CD4-positive, alpha-beta T cell treated with Interleukin-12 subunit alpha and Interleukin-12 subunit beta, for 1 hour (primary cell): ENCODE measurements at regions not wholly inside any gene's neighbourhood (a gene's known extent, or its start where the extent isn't known, plus 50 kb on each side); places are given as distances from the start of the nearest gene placed in this dataset.
"Not testable (repeated sequence)": the region's sequence is repeated elsewhere in the genome, so short reads cannot be mapped to it uniquely, and the experiment has no call there.

ENCODE experiments used
- DNase-seq: peaks from one replicate; pipeline ENCODE4 v3.0.0-alpha.2; 2020

DNA sequence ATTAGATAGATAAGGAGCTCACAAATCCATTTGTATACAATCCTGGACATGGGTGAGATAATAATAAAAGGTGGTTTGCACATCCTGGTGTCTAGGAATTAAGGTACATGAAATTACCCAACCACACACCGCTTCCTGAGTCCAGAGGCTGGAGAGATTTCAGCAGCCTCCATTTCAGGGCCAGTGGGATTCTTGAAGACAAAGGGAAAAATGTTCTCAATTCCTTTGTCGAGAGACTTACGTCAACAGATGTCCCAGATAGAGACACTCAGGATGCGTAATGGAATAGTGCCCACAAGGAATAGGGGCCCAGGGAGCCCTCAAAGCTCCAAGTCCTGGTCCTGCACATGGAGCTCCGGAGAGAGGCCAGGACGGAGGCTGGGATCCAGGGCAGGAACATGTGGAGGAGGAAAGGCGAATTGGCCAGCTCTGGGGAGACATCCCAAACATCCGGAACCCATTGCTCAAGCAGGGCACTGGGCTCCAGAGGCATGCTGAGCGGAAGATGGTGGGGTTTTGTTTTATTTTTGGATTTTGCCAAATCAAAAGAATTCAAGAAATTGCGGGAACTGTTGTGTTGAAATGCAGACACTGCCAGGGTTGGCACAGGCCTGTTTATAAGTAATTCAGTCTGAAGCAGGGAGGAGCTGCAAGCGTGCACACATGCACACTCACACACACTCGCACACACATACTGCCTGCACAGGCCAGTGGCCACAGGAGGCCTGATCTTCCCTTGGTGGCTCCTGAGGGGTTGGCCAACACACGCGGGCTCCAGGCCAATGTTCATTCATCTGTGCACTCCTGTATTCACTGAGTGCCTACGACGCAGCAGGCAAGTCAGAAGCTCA is 97.2 kb downstream of the NOG start:
- no peak for DNase-seq

DNA sequence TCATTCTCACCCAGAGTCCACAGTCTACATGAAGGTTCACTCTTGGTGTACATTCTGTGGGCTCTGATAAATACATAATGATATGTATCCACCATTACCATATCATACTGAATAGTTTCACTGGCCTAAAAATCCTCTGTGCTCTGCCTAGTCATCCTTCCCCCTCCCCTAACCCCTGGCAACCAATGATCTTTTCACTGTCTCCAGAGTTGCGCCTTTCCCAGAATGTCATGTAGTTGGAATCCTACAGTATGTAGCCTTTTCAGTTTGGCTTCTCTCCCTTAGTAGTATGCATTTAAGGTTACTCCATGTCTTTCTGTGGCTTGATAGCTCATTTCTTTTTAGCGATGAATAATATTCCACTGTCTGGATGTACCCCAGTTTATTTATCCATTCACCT is 101.3 kb downstream of the NOG start:
- DNase-seq = no peak

DNA sequence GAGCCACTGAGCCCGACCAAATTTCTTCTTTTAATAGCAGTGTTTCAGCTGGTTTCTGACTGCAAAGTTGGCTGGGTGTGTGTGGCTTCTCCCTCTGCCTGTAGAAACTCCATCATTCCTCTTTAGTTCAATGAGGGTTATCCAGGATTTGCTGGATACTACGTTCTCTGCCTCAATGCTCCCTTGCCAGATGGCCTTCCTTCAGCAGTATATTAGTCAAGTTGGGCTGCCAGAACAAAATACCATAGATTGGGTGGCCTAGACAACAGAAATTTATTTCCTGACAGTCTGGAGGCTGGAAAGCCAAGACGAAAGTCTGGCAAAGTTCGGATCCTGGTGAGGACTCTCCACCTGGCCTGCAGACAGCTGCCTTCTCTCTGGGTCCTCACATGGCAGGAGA is 103.7 kb downstream of the NOG start:
- DNase-seq = no peak

DNA sequence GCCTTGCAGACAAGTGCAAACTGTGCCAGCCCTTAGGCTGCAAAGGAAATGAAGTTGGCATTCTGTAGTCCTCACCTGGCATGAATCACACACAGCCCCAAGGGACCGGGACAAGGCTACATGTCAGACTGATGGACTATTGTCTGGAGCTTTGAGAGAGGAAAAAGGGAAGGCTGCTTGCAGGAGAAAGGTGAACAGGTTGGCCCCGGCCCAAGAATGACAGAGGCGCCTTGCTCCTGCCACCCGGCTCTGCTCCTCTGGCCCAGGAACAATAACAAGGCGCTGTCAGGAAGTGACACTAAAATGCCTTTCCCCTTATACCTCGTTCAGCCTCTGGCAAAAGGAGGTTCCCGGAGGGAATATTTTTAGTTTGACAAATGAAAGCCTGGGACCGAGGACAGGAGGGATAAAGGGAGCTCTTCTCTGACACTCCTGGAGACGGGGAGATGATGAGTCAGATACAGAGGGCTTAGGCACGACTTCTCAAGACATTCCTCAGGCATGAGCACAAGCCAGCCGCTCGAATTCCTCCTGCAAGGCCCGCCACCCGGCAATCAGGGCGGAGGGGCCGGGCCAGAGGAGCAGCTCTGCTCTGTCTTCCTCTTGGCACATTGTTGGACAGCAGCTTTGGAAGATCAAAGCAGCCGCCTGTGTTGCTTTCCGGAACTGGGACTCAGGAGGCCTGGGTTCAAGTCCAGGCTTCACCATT is 105.8 kb downstream of the NOG start:
- no peak for DNase-seq

DNA sequence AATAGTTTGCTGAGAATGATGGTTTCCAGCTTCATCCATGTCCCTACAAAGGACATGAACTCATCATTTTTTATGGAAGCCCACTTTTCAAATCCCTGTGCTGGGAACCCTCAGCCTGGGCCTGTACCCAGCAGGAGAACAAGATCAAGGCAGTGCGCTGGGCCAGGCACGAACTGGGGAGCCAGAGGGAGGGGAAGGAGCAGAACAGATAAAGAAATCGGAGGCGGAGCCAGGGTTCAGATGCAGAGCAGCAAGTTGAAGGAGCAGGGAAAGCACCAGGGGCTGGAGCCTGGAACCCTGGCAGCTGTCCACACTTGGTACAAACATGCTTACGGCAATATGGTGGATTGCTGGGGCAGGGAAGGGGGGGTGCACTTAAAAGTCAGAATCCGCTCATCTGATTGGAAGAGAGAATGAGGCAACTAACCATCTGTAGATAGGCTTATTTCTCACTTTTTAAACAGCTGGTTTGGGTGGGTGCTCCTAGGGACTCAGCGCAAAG is 107.5 kb downstream of the NOG start:
- DNase-seq = no peak

DNA sequence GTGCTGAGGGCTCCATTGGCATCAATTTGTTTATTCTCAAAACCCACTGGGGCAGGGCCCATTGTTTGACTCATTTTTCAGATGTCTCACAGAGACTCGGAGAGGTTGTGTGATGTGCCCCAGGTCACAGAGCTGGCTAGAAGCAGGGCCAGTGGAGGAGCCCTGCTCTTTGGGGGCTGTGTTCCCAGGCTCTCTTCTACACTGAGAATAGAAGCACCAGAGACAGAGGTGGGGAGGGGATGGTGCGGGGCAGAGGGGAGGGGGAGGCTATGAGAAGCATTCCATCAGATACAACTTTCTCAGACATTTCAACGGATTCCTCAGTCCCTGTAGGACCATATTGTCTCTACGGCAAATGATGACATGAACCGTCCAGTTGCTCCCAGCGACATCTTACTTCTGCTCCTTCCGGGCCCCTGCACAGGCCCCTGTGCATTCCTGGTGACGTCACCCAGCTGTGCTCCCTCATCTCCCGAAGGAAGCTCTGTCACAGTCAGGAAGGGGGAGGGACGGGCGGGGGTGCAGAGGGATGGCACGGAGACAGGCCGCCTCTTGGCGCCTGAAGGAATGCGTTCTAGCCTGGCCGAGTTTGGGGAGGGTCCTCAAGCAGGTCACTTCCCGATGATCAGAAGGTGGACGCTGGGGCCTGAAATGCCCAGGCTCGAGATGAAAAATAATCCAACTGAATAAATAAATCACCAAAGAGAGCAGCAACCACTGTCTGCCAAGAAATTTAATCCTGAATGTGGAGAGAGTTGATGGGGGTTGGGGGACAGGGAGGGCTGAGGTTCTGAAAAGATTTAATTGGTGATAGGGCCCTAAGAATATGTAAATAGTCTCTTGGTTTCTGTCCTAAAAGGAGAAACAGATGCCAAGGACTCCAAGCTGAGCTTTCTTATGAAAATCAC is 114.1 kb downstream of the NOG start:
- DNase-seq = no peak

DNA sequence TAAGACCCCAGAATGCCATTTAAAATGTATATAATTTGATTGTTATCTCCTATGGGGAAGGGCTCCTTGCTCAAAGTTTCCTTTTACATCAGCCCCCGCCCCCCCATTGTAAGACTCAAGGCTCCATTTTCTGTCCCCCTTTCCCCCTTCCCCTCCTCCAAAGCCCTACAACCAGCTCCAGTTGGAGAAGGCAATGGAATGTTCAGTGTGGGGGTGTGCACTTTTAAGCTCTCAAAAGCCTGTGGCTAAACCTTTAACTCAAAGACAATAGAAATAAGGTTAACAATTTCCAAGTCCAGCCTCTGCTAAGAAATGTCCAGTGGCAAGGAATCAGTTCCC is 114.7 kb downstream of the NOG start:
- DNase-seq = no peak

DNA sequence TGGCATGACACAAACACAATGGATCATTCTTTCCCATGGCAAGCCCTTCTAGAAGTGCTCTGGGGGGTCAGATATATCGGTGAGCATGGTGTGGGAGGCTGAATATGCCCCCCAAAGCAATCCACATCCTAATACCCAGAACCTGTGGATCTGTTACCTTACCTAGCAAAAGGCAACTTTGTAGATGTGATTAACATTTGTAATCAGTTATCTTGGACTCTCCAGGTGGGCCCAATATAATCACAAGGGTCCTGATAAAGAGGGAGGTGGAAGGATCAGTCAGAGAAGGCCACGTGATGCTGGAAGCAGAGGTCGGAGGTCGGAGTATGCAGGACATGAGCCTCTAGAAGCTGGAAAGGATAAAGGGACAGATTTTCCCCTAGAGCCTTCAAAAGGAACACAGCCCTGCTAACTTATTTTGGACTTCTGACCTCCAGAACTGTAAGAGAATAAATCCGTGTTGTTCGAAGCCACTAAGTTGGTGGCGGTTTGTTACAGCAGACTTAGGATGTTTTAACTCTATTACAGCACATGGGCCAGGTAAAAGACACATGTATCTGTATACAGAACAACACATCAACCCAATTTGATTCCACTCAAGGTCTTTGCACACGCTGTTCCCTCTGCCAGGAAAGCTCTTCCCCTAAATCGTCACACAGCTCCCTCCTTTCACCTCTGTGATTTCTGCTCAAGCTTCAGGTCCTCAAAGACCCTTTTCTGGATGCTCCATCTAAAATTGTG is 115.3 kb downstream of the NOG start:
- no peak for DNase-seq

DNA sequence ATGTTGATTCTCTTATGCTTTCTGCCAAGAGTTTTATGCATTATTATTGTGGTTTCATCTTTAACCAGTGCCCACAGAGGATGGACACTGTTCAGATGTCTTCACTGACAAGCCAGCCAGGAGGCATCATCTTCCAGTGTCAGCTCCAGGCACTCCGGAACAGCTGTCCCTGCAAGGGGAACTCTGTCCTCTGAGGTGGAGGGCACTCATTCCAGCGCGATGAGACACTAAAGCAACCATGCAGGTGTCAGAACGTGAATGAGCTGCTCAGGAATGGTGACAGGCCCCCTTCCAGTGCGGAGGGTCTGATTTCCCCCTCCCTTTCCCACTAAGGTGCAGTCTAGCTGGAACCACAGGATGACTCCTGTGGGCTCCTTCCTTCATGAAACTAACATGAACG is 117.5 kb downstream of the NOG start:
- DNase-seq = no peak

DNA sequence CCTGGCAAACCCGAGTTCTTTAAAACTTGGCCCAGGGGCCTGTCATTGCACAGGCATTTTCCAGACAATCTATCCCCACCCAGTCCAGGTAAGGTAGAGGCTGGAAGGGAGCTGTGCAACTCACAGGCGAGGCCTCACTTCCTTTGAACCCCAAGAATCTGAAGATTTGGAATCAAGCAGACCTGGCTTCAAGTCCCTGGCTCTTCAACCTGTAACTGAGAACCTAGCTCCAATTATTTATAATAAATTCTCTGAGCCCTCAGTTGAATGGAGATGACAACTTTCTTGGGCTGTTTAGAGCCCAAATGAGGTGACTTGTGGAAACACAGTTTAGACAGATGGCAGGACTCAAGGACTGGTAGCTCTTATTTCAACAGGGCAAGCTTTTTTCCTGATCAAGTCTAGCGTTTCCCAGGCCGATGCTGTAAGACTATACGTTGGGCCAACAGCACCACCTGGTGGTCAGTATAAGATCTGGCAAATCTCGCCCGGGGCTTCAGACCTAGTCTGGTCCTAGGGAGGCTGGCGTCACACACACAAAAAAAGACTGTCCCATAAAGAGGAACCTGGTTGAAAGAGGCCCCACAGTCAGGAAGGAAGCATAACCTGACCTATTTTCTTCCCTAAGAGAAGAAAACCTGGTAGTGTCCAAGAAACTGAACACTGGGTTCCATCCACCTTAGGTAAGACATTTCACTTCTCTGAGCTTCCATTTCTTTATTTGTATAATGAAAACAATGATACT is 117.9 kb downstream of the C17orf67 start:
- peak; percentile 71 for DNase-seq

DNA sequence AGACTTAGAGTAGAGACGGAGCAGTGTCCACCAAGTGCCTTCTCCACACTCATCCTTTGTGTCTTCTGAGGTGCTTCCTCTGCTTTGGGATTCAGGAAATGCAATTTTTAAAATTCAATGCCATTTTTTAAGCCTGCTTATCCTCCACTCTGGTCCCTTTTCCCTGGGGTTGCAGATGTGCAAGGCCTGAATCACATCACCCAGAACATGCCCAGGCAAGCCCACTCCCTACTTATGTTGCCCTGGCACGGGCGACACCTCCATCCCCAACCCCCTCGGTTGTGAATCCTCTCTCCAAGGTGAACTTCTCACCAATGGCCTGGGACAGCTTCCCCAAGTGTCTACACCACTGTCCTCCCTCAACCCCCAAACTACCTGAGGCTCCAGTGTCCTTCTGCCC is 116.2 kb downstream of the C17orf67 start:
- DNase-seq = no peak

DNA sequence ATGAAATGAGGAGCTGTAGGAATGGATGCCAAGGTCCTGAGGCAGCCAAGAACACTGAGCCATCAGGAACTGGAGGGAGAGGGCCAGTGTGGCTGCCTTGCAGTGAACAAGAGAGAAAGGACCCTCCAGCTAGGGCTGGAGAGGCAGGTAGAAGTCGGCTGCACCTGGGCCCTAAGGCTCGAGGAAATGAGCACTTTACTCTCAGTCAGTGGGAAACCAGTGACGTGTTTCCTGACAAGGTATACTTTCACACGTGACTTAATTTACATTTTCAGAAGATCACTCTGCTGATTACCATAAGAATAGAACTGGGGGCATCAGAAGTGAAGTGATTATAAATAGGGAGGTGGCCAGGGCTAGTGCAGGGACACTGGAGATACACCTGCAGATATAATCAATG is 115.2 kb downstream of the C17orf67 start:
- DNase-seq = no peak

DNA sequence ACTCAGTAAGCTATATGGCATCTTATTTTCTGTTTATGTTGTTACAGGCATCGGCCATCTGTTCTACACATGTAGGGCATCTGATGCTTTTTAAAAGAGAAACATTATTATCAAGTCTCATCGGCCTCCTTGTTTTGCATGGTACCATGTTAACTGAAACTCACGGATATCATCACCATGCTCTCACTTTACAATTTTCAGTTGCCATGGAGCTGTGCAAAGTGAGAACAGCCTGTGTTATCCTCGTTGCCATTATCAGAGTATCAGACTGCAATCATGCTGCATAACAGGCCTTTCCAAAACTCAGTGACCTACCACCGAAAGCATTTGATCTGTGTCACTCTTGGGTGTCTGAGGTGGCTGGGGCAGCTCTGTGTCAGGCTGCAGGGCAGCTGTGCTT is 110.3 kb downstream of the C17orf67 start:
- DNase-seq = no peak

DNA sequence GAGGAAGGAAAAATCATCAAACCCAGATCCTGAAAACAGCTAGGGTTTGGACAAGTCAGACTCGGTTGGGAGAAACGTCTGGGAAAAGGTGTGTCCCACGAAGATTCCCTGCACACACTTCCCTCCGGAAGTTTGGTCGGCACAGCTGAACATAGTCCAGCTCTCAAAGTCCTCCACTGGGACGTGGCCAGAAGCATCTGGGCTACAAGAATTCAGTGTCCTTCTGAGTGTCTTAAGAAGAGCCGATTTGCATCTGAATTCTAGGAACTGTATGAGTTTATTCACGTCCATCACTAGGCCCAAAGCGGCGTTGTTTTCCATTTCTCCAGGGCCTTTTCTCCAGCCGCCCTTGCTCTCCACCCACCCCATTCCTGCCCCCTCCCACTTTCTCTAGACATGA is 109.1 kb downstream of the C17orf67 start:
- DNase-seq = no peak

DNA sequence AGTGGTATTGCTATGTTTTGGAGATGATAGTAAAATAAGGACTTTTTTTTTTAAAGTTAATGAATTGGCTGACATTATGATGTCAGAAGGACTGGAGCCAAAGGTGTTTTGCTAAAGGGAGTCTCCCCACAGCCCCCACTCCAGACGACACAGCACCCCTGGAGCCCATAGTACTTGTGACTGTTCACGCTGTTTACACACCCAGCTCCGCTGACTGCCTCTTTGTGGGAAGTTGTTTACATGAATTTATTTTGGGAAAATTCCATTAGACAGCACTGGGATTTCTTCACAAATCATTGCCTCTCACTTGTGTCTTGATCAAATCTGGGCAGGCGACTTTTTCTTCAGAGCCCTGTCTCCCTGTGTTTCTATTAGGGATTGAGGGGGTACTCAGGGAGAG is 108.6 kb downstream of the C17orf67 start:
- no peak for DNase-seq

DNA sequence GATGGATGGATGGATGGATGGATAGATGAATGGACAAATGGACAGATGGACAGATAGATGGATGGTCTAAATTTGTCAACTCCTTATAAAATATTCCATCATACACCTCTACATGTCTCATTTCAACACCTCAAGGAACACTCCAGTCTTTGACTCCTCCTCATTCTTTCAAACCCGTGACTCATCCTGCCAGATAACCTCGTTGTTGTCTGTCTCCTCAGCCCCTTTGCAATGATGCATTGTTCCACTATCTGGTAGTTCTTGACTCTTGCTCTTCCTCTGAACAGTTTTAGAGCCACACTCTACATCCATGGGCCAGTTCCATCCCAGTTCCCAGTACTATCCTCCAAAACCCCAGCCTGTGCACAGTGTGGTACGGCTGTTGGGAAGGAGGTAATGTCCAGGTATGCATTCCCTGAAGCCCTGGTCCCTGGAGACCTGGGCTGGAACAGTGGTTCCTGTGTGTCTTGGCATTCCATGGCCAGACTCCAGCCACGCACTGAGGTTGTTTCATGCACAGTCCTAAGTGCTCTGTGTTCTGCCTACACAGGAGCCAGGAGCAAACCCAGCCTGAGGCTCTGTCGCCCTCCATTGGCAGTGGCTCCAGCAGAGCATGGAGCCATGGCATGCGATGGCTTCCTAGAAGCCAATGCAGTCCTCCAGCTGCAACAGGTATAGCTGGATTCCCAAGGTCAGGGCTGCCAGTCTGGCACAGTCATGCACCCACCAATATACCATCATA is 105.7 kb downstream of the C17orf67 start:
- DNase-seq = no peak

DNA sequence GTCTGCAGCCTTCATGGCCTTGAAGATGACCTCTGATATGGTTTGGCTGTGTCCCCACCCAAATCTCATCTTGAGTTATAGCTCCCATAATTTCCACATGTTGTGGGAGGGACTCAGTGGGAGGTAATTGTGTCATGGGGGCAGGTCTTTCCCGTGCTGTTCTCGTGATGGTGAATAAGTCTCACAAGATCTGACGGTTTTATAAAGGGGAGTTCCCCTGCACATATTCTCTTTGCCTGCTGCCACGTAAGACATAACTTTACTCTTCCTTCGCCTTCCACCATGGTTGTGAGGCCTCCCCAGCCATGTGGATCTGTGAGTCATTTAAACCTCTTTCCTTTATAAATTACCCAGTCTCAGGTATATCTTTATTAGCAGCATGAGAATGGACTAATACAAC is 102.6 kb downstream of the C17orf67 start:
- not testable (repeated sequence) for DNase-seq

DNA sequence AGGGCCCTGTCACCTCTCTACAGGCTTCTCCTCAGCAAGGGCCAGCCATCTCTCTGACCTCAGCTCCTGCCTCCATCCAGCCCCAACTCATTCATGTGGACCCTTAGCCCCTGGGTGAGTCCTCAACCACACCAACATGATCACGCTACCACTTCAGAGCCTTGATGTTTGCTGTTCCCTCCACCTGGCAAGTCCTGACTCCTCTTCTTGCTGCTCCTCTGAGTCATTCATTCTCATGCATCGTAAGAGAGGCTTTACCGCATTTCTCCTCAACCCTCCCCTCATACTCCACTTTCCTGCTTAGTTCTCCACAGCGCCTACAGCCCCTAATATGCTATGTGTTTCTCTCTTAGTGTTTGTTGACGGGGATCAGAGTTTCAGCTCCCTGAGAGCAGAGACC is 99.9 kb downstream of the C17orf67 start:
- DNase-seq = no peak

DNA sequence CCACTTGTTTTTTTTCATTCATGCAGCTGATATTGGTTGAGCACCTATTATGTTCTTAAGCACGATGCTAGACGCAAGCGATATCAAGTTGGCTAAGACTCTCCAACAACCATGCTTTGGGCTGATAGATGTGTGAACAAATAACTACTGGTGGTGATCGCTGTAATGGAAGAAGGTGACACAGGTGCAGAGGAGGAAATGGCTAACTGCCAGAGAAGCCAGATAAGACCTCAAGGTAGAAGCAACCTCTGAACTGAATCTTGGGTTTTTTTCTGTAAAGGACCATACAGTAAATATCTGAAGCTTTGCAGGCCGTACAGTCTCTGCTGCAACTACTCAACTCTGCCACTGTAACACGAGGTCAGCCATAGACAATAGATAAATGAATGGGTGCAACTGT is 97.9 kb downstream of the C17orf67 start:
- DNase-seq = no peak

DNA sequence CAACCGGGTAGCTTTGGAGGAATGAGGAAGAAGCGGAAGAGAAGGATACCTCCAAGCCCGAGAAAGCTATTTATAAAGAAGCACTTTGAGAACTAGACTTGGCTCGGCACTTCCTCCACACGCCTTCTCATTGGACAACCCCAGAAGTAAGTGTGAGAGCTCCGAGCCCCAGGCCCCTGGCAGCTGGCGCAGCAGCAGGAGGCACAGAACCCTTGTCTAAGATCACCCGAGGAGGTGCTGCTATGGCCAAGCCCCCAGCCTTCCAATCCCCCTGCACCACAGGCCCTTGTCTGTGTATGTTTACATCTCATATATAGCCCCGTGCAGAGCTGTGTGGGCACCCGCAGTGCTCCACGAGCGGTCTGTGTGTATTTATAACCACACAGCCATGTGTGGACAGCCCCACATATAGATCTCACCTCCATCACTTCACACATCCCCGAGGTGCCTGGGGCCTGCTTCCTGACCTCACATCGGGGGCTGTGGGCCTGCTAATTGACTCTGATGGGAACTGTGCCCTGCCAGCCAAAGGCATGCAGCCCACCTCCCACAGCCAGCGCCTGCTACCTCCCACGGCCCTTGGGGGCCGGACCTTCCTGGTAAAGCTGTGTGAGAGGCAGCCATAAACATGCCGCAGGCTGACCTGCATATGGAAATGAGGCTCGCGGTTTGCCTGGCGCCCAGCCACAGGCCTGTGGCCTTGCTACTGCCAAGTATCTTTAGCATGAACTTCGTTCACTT is 96.1 kb downstream of the C17orf67 start:
- no peak for DNase-seq
